Hematopoietic multipotent progenitor cell treated with erythropoietin and hydrocortisone succinate and interleukin-3 and kit ligand, for 6 days (in vitro differentiated cells): ENCODE measurements at regions not wholly inside any gene's neighbourhood (a gene's known extent, or its start where the extent isn't known, plus 50 kb on each side); places are given as distances from the start of the nearest gene placed in this dataset.

ENCODE experiments used
- DNase-seq: peaks from one replicate; pipeline ENCODE4 v3.0.0-alpha.2; 2015

DNA sequence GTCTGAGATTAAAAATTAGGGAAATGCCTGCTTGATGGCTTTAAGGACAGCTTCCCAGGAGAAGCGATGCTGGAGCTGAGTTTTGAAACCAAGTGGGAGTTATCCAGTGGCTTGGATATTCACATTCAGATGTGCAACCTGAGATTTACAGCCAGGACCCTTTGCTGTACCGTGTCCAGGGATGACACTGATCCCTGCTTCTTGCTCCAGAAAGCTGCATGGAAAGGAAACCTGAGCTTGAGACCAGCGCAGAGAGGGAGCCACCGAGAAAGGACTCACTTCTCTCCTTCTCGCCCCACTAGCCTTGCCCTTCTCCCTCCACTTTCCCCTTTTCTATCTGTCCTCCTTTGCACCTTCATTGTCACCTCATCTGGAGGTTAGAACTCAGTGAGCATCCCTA, 254.5 kb upstream of the PPARGC1A start:
- no peak for DNase-seq

DNA sequence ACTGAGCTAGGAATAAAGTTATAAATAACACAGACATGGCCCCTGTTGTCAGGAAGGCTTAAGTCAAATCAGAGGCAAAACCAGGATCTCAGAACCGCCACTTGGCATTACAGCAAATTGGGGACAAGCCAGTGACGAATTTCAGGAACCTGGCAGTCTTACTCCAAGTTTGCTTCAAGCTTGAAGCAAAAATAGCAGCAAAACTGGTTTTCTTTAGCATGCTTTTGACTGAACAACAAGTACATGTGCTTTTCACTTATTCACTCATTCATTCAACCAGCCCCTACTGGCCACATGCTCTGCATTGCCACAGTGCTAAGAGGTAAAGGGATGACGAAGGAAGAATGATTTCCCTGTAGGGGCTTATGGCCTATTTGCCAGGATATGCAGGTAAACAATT, 253.9 kb upstream of the PPARGC1A start:
- no peak for DNase-seq

DNA sequence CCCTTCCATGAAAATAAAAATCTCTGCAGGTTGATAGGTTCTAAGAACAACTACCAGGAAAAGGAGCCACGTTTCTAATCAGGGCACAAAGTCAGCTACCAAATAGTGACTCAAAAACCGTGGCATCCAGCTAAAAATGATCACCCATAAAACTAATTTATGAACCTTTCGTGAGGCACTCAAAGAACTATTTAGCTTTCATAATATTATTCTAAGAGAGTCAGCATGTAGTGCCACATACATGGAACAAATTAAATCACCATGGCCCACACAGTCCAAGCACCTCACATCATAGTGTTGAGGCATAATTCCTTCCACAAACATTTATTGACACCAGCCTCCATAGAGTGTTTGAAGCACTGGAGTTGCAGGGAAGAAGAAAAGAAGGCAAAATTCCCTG, 252.0 kb upstream of the PPARGC1A start:
- DNase-seq: no peak

DNA sequence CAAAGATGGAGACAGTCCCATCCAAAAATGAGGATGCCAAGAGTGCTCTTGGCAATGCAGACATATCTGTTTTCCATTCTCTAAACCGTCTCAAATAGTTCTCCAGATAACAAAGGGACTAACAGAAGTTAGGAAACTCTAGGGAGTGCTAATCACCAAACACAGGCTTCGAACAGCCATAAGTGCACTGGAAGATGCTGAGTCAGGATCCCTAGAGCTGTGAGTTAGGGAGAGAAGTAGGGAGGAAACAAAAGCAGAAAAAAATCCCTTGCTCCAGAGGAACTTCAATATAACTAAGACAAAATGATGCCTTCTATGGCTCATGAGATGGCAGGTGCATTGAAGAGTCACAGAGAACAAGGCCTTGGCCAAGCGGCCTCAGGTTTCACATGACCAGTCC, 251.0 kb upstream of the PPARGC1A start:
- no peak for DNase-seq

DNA sequence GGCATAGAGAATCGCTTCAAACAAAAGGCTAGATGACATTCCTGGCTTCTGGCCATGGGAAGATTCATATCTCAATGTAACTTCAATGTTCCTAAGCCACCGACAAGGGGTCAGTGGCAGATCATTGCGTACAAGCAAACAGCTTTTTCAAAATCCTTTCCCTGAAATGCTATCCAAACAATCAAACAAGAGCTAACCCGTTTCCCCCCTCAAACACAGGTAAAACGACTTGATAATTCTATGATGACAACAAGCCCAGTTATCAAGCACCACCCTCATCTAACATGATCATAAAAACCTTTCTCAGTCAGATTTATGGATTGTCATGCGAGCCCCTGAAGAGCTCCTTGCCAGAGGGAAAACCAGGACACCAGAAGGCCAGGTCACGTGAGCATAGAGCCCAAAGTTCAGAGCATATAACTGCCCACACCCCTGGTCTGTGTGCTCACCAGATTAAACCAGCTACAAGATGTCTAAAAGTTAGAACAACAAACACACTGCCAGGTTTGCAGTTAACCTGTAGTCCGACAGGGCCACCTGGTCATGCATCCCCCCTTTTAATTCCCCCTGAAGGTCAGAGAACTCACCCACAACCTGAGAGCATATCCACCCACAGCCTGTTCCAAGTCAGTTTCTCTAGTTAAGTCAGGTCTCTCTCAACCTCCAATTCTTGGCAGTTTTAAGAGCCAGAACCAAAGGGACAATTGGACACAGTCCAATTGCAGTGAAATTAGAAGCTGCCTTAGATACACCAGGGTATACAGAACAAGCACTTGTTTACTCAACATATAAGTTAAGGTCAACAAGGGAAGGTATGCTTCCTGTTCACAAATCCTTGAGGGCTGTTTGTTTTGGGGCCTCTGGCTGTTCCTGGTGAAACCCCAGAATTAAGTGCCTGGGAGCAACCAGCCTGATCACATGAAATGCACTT, 248.1 kb upstream of the PPARGC1A start:
- DNase-seq: no peak

DNA sequence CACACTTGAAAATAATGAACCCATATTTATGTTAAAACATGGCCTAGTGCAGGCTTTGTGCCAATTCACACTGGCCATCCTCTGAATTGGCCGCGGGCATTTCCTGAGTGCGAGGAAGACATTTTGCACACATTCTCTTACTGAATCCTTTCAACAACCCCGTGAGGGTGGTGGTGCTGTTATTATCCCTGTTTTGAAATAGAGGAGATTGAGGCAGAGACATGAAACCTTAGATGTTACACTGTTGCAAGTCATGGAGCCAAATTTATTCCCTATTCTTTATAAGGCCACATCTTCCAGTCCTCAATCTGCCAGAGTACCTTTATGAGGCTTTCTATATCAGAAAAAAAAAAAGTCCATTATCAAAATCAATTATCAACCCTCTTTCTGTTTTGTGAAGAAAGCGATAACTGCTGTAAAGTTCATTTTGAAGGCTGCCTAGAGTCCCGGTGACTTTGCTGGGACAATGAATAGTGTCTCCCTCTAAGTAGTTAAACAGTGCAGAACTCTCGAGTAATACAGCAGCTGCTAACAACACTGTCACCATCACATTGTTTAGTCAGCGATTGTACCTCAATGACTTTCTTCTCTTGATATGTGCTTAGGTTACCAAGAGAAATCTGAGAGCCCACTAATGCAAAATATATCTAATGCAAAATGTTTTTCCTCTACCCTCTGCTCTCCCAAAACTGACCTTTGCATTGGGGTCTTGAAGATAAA, 242.3 kb upstream of the PPARGC1A start:
- no peak for DNase-seq

DNA sequence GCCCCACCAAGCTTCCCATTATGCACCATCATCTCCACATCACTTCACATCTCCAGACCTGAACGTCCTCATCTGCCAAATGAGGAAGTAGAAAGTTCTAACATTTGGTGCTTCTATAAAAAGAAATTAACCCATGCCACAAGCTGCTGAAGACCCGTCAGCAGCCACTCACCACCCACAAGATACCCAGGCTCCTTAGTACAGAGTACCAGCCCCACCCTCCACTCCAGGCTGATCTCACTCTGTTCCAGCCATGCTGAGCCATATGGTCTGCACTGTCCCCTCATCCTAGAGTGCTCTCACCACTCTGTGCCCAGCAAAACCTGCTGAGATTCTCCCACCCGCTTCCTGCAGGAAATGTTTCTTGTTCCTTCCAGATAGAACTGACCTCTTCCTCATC, 240.8 kb upstream of the PPARGC1A start:
- DNase-seq: no peak

DNA sequence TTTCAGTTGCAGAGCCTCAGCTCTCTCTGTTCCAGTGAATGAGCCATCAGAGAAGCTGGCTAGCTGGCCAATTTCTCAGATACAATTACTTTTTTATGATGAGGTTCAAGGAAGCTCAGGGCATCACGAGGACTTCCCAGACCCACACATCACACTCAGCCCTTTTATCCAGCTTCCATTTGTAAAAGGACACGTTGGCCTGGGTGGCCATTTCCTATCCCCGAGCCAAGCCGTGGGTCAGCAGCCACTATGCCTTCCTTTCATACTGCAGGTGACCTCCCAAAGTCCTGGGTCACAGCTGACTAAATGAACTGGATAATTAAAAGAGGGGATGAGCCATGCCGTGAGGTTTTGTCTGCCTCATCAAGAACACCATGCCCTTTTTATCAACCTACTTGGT, 236.9 kb upstream of the PPARGC1A start:
- no peak for DNase-seq

DNA sequence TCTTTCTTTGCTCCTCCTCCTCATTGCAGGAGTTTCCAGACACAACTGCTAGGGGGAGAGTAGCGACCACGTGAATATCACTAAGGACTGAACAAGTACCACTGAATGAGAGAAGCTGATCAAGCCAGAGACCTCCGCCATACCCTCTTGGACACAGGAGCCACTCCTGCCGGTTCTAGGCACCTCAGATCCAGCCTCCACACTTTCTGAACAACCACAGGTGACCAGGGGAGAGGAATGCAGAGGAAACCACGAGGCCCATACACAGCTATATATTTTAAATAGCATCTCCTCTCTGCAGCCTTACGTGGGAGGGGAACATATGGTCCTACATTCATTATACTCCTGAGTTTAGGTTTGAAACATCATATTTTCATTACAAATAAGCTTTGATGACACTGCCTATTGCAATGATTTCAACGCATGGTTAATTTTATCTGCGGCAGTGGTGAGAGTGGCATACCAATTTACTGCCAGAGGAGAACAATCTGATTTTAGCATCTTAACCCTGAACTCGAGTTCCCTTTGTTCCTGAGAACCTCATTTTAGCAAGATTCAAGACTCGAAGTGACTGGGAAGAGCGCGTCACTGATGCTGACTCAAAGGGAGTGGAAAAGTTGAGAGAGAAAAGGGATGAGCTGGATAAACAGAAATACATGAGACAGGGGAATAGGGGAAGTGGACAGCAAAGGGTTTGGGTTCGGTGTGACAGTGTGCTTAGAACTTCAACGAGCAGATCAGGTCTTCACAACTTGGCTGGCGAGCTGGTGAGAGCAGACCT, 231.7 kb upstream of the PPARGC1A start:
- no peak for DNase-seq

DNA sequence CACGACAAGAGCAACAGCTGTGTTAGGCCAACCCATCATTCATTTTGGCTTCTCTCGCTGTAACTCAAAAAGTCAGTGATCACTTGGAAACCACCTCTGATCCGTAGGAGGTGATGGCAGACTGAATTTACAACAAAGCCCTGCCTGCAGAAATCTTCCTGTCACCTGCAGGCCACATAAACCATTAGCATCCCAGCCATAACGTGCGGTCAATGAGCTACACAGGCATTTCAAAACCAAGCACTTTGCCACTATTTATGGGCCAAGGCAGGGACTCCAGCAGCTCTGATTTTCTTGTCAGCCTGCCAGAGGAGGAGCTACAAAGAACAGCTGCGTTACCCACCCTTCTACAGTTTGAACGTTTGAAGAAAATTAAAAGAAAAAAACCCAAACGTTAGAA, 228.1 kb upstream of the PPARGC1A start:
- no peak for DNase-seq

DNA sequence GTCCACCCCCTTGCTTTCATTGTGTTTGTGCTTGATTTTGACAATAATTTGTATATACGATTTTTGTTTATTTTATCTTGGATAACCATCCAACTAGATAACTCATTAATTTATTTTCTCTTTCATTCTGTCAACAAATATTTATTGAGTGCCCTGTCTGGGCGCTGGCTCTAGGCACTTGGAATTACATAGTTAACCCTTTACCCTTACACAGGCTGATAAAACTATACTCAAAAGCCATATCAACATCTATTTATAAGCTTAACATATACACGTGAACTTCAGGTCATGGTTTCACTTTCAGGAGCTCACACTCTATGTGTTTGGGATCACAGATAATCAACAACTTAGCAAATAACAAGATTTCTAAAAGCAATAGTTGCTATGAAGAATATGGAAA, 226.3 kb upstream of the PPARGC1A start:
- DNase-seq: no peak

DNA sequence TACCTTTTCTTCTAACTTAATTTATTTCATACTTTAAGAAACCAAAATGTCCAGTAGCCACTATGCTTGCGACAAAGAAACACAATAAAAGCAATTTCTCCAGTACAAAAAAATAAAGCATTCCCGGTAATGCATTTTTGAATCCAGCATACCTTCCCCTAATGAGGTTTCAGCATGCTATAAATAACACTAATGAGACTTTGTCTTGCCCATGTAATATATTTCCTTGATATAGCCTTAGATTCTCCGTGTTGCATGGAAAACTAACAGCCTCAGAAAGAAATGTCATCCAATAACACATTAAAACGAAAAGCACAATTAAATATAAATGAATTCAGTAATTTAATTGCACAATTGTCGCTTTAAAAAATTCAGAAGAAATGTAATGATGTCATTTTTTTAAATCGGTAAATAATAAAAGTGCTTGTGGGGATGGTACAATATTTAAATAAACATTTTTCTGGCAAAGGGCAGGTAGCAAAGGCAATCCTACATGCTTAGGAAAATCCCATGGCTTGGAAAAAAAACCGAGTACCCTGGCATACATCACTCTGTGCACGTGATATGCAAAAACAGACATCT, 225.2 kb upstream of the PPARGC1A start:
- no peak for DNase-seq

DNA sequence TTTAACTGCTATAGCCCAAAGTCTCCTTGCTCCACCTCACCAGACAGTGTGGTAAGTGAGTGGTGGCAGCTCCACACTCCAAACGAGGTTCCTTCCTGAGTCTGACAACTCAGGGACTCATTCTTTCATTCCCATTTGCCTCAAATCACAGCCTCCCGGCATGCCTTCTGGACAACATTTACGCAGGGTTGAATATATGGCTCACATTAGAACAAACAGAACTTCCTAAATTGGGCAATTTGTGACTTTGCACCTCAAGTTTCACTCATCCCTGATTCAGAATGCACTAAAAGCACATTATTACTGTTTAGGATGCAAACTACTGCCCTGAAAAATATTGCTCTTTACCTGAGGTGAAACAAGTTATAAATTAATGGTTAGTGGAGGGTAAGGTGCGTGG, 224.6 kb upstream of the PPARGC1A start:
- DNase-seq: no peak

DNA sequence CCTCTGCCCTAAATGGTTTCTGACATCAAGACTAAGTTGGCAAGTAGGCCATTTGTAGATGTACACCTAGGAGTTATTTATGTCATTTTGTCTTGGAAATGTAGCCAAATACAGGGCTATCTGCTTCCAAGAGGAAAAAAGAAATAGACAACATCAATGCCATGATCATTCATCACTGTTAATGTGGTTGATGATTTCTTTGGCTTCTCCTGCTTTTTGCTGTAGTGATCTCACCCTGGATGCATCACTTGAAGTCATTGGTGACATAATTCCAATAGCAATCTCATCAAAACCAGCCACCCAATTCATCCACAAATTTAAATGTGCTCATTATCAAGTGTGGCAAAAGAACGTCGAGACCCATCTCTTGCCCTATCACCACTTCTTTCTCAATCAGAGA, 222.6 kb upstream of the PPARGC1A start:
- DNase-seq: no peak

DNA sequence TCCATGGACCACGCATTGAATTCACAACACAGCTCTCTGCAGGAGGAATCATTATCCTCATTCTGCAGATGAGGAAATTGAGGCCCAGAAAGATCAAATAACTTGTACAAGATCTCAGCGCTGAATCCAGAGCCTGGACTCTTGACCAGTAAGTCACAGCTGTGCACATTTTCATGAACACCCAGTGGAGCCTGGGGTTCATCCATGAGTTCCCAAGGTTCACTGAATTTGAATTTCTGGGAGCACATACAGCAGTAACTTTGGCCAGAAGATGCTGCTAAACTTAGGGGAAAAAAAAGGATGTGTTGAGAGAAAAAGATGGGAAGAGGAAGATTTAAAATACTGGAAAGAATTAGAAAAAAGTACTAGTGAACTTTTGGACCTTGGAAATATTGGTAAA, 218.7 kb upstream of the PPARGC1A start:
- no peak for DNase-seq

DNA sequence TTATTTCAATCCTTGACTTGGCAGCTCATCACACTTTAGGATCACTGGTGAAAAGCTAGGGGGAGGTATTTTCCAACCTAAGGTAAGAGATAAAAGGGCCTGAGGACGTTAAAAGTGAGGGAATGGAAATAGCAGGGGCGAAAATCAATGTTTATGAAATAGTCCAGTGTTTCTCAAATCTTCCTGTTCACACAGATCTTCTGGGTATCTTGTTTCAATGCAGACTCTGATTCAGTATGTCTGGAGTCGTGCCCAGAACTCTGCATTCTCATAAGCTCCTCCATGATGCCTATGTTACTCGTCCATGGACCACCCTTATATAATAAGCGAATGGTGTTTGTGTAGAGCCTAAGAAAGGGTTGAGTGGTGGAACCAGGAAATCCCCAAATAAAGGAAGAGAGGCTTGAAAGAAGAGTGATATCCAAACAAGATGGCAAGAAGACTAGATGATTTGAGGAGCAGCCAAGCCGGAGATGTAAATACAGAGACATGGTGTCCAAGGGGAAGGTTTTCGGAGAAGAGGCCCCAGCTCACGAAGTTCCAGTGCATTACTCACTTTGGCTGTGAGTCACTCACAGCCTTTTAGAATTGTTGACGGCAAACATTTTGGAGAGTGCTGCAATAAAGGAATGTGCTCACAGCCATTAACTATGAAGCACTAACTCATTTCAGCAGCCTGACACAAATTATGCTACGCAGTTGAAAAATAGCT, 215.6 kb upstream of the PPARGC1A start:
- no peak for DNase-seq

DNA sequence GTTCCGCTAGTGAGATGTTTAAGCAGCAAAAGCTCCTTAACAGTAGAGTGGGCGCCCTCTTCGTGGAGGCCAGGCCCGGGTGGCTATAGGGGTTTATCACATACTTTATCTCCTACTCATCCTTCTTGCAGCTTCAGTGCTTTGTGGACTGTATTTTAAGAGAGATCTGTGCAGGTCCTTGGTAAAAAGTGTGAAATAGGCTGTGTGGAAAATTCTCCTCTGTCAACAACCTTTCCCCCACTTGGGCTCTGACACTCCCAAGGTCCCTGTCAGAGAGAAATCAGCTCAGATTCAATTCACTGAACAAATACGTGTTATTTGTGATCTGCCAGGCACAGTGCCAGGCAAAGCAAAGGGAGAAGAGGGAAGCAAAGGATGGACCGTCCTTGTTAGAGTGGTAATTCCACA, 214.3 kb upstream of the PPARGC1A start:
- no peak for DNase-seq

DNA sequence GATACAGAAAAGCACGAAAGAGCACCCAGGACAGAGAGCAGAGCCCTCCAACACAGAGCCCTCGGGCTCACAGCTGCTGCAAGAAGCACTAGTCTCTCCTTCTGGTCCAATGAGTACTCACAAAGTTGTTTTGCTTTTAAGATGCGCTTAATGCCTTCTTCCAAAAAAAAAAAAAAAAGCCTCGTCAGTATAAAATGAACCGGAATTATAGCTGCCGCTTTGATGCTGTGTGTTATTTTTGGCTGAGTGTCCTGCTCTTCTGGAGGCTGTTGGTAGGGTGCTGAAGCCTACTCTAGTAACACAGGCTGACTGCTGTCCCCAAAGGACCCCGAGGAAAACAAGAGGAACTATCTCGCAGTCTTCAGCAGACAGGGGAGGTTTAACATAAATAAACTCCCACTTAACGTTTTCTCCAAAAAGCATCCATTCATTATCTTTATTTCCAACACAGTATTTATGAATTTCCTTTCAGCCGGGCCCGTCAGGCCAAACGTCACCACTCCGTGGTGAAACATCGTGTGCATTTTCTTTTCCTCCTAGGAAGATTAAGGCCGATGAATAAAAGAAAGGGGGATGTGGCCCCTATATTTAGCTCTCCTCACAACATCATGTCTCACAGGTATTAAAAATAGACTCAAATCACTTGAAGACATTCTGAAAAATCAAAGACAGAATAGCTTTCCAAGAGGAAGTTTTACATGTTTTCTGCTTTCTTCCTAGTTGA, 213.7 kb upstream of the PPARGC1A start:
- DNase-seq: no peak

DNA sequence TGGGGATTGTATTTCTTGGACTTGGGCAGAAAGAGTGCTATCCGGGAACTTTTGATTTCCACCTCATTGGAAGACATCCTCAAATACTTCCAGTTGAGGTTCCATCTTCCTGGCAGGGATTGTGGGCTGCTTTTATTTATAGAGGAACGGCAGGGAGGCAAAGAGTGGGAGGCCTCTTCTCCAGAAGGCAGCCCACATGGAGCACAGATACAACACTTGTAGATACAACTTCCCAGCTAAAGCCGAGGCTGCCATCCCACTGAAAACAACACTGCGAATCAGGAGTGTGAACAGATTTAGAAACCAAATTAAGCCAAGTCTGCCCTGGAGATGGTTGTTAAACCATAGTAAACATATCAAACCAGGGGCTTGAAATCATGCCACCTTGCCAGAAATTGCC, 212.8 kb upstream of the PPARGC1A start:
- no peak for DNase-seq

DNA sequence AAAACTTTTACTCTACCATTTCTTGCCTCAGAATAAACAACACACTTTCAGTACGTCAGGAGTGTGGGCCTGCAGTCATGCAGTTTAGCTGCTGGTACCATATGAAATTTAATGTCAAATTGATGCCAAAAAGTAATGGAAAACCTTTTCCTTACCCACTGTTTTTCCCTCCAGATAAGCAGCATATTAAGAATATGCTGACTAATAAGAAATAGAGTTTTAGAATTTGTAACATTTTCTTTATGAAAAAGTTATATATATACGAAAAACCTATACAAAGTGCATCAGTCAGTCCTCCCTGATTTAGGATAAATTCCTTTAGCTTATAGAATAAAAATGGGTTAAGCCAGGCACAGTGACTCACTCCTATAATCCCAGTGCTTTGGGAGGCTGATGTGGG, 206.8 kb upstream of the PPARGC1A start:
- DNase-seq: no peak

DNA sequence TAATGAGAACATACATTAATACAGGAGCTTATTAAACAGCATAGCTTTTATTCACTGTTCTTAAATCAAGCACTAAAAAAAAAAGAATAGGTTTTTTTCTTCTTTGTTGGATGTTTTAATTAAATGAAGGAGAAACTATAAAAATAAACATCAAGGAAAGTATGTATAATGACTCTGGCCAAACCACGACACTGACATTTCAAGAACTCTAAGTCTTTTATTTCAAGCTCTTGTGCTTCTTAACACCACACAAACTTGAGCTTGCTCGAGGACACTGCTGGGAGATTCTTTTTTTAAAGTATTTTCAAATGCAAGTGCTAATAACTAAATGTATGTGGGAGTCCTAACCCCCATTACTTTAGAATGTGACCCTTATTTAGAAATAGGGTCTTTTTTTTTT, 204.9 kb upstream of the PPARGC1A start:
- DNase-seq: no peak

DNA sequence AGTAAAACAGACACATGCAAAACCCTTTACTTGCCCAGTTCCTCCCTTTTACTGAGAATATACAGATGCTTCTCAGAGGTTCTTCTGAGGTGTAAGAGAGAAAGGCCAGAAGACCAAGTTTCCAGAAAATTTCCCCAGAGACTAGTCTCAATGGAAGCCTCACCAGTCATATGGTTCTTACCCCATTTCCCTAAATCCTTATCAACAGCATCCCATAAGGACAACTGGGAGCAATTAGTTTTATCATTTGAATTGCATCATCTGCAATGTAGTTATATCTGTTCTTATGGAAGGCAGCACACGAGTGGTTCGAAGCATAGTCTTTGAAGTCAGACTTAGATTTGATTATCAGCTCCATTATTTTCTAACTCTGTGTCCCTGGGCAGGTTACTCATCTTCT, 203.6 kb upstream of the PPARGC1A start:
- no peak for DNase-seq
